PC-3 (cell line): ENCODE measurements at regions not wholly inside any gene's neighbourhood (a gene's known extent, or its start where the extent isn't known, plus 50 kb on each side); places are given as distances from the start of the nearest gene placed in this dataset.
"Not testable (repeated sequence)": the region's sequence is repeated elsewhere in the genome, so short reads cannot be mapped to it uniquely, and the experiment has no call there.

ENCODE experiments used
- ATAC-seq: fragments of 200-7000 bp; cut with Tn5 transposase; 2 replicates; pipeline ENCODE4 v1.9.1; 2020; ENCODE audit warnings: mild to moderate bottlenecking, moderate library complexity
- BruUV-seq: library from RNA; stranded (reverse); fragments of 400-500 nt; replicated peaks from 2 replicates; lab custom pipeline; 2021; lab: Mats Ljungman, UMichigan
- CTCF ChIA-PET: fragments of 300-600 bp; sonication (Branson Sonifier 250); formaldehyde crosslinking; loops from one replicate; lab custom pipeline; 2022; ENCODE audit warnings: antibody characterized with exemption; lab: Charles Lee
- POLR2A ChIA-PET: fragments of 300-600 bp; sonication (Branson Sonifier 250); formaldehyde crosslinking; loops from one replicate; lab custom pipeline; 2022; ENCODE audit warnings: antibody characterized with exemption; ENCODE audit not compliant: unreplicated experiment; lab: Charles Lee
- DNase-seq: peaks from one replicate; pipeline ENCODE4 v3.0.0-alpha.2; 2015
- H2AFZ ChIP-seq: fragments of 300-600 bp; sonication (generic); 2 replicates; pipeline ENCODE4 v1.6.0; 2016; ENCODE audit warnings: antibody characterized with exemption, low read length
- H3F3A ChIP-seq: fragments of 300-600 bp; sonication (generic); one replicate; pipeline ENCODE4 v1.6.0; 2017; ENCODE audit warnings: antibody characterized with exemption, low read length, control low read depth, mild to moderate bottlenecking; ENCODE audit not compliant: unreplicated experiment
- H3K27ac ChIP-seq: fragments of 300-600 bp; sonication (generic); 2 replicates; pipeline ENCODE4 v1.5.1; 2016; ENCODE audit warnings: mild to moderate bottlenecking, low read length
- H3K27me3 ChIP-seq: fragments of 300-600 bp; sonication (generic); 2 replicates; pipeline ENCODE4 v1.6.1; 2016; ENCODE audit warnings: low read length, mixed read lengths
- H3K36me3 ChIP-seq: fragments of 300-600 bp; sonication (generic); 2 replicates; pipeline ENCODE4 v1.6.1; 2016; ENCODE audit warnings: low read depth, mixed run types, low read length, mixed read lengths
- H3K4me1 ChIP-seq: fragments of 300-600 bp; sonication (generic); 2 replicates; pipeline ENCODE4 v1.5.1; 2016; ENCODE audit warnings: low read length; ENCODE audit not compliant: insufficient read depth
- H3K4me2 ChIP-seq: fragments of 300-600 bp; sonication (generic); 2 replicates; pipeline ENCODE4 v1.6.0; 2016; ENCODE audit warnings: low read length
- H3K4me3 ChIP-seq: fragments of 300-600 bp; sonication (generic); 2 replicates; pipeline ENCODE4 v1.5.1; 2016; ENCODE audit warnings: mild to moderate bottlenecking, low read length, mixed read lengths
- H3K79me2 ChIP-seq: fragments of 300-600 bp; sonication (generic); 2 replicates; pipeline ENCODE4 v1.6.1; 2017; ENCODE audit warnings: low read length, mixed read lengths
- H3K9ac ChIP-seq: fragments of 300-600 bp; sonication (generic); 2 replicates; pipeline ENCODE4 v1.6.0; 2016; ENCODE audit warnings: mild to moderate bottlenecking, low read length
- H3K9me2 ChIP-seq: fragments of 300-600 bp; sonication (generic); replicated peaks from 2 replicates; pipeline ENCODE4 v1.6.1; 2016; ENCODE audit warnings: mixed run types, low read length, mixed read lengths
- H3K9me3 ChIP-seq: fragments of 300-600 bp; sonication (generic); 2 replicates; pipeline ENCODE4 v1.6.1; 2016; ENCODE audit warnings: low read length, mixed read lengths
- H4K20me1 ChIP-seq: fragments of 300-600 bp; sonication (generic); 2 replicates; pipeline ENCODE4 v1.6.1; 2016; ENCODE audit warnings: low read length, mixed read lengths
- CTCF ChIP-seq: fragments of 300-600 bp; sonication (generic); conservative IDR thresholded peaks from 2 replicates; pipeline ENCODE4 v1.5.1; 2017; ENCODE audit warnings: antibody characterized with exemption, low read depth, mild to moderate bottlenecking, low read length
- EZH2 ChIP-seq: fragments of 300-600 bp; sonication (generic); IDR thresholded peaks from one replicate; pipeline ENCODE4 v1.6.1; 2017; ENCODE audit warnings: antibody characterized with exemption, mild to moderate bottlenecking, low read length; ENCODE audit not compliant: unreplicated experiment
- EZH2phosphoT487 ChIP-seq: fragments of 300-600 bp; sonication (generic); IDR thresholded peaks from 2 replicates; pipeline ENCODE4 v1.6.1; 2018; ENCODE audit warnings: mild to moderate bottlenecking, antibody characterized with exemption, low read length, borderline replicate concordance
- intact Hi-C: fragments of 100-400 bp; cut with micrococcal nuclease; formaldehyde crosslinking; loops from 2 replicates; pipeline ENCODE4 v1.9.0; 2023

- H3K36me3 ChIP-seq: no peaks in the 10 kb centered on the region
- no peaks in the 10 kb centered on the region for H3F3A ChIP-seq
- no peak overlapping the region for H3K9ac ChIP-seq
- H2AFZ ChIP-seq: no peak overlapping the region
- no peak overlapping the region for H3K27ac ChIP-seq
- no peaks in the 10 kb centered on the region for H3K4me1 ChIP-seq
- H3K27me3 ChIP-seq: no peaks in the 10 kb centered on the region
- ATAC-seq: no peak
- BruUV-seq: no TSS peak
- intact Hi-C loops: no loop called here
- CTCF ChIA-PET: no interaction called here
- no peak for DNase-seq
- no peaks in the 10 kb centered on the region for H3K79me2 ChIP-seq
- no peak overlapping the region for H3K4me2 ChIP-seq
- H3K9me2 ChIP-seq: no peaks in the 10 kb centered on the region
- TF ChIP-seq EZH2: no peak
- POLR2A ChIA-PET: no interaction called here
- H3K4me3 ChIP-seq: no peak overlapping the region
- H4K20me1 ChIP-seq: no peaks in the 10 kb centered on the region
- no peaks in the 10 kb centered on the region for H3K9me3 ChIP-seq
Observed at GRCh38 chr4:66943112-66943511, 602.2 kb downstream of the CENPC start.

GRCh38 chr4:66931981-66932380 is 613.3 kb downstream of the CENPC start:
- H3K27ac ChIP-seq, H4K20me1 ChIP-seq, H3K27me3 ChIP-seq, H3K79me2 ChIP-seq, H3K9me3 ChIP-seq, H3K4me3 ChIP-seq, BruUV-seq, H3K9me2 ChIP-seq, H3K9ac ChIP-seq, ATAC-seq, H2AFZ ChIP-seq, H3K4me1 ChIP-seq, H3F3A ChIP-seq, H3K4me2 ChIP-seq, DNase-seq, CTCF ChIA-PET, intact Hi-C loops, H3K36me3 ChIP-seq: not testable (repeated sequence)
- POLR2A ChIA-PET: interaction anchor here (0.5 kb wide), 1 partner anchor 42 kb away, joined by 3 read pairs; no protein-coding TSS in a partner anchor

- no peak overlapping the region for H3K27ac ChIP-seq
- no peaks in the 10 kb centered on the region for H4K20me1 ChIP-seq
- DNase-seq (no peak), ATAC-seq (no peak)
- no peaks in the 10 kb centered on the region for H3F3A ChIP-seq
- H3K27me3 ChIP-seq: no peaks in the 10 kb centered on the region
- no peak overlapping the region for H3K4me3 ChIP-seq
- no peak overlapping the region for H3K9ac ChIP-seq
- TF ChIP-seq CTCF: no peak
- TF ChIP-seq EZH2phosphoT487: no peak
- TF ChIP-seq EZH2: no peak
- no peak overlapping the region for H3K4me2 ChIP-seq
- H3K79me2 ChIP-seq: no peaks in the 10 kb centered on the region
- no peaks in the 10 kb centered on the region for H3K4me1 ChIP-seq
- H3K9me3 ChIP-seq: no peaks in the 10 kb centered on the region
- ChIA-PET POLR2A (no interaction called here), CTCF (no interaction called here)
- no peaks in the 10 kb centered on the region for H3K36me3 ChIP-seq
- intact Hi-C loops: no loop called here
- H2AFZ ChIP-seq: no peak overlapping the region
- no TSS peak for BruUV-seq
- no peaks in the 10 kb centered on the region for H3K9me2 ChIP-seq
Observed at GRCh38 chr4:66930206-66930605, 615.1 kb downstream of the CENPC start.

- Histone ChIP-seq H3K9me3 (no peaks in the 10 kb centered on the region), H4K20me1 (no peaks in the 10 kb centered on the region), H3K9ac (no peak overlapping the region), H3K4me1 (no peaks in the 10 kb centered on the region), H3F3A (no peaks in the 10 kb centered on the region), H3K9me2 (no peaks in the 10 kb centered on the region), H3K36me3 (no peaks in the 10 kb centered on the region), H3K27me3 (no peaks in the 10 kb centered on the region), H3K4me2 (no peak overlapping the region), H3K4me3 (no peak overlapping the region), H2AFZ (no peak overlapping the region), H3K27ac (no peak overlapping the region), H3K79me2 (no peaks in the 10 kb centered on the region)
- ChIA-PET POLR2A (no interaction called here), CTCF (no interaction called here)
- TF ChIP-seq EZH2 (no peak), CTCF (no peak), EZH2phosphoT487 (no peak)
- intact Hi-C loops: no loop called here
- no peak for DNase-seq
- no TSS peak for BruUV-seq
- no peak for ATAC-seq
Observed at GRCh38 chr4:66929748-66930147, 615.6 kb downstream of the CENPC start.

GRCh38 chr4:66928881-66929280 is 616.4 kb downstream of the CENPC start:
- H3K27ac ChIP-seq, H3K9ac ChIP-seq, DNase-seq, H3K4me3 ChIP-seq, H3K27me3 ChIP-seq, H3K9me3 ChIP-seq, H3F3A ChIP-seq, H3K4me2 ChIP-seq, H3K4me1 ChIP-seq, POLR2A ChIA-PET, H3K79me2 ChIP-seq, H4K20me1 ChIP-seq, H2AFZ ChIP-seq, H3K9me2 ChIP-seq, BruUV-seq, H3K36me3 ChIP-seq, CTCF ChIA-PET, intact Hi-C loops, ATAC-seq: not testable (repeated sequence)
